HEK293T (cell line): ENCODE measurements at regions not wholly inside any gene's neighbourhood (a gene's known extent, or its start where the extent isn't known, plus 50 kb on each side); places are given as distances from the start of the nearest gene placed in this dataset.

Experiments
- CTCF ChIA-PET: fragments of 350-600 bp; formaldehyde crosslinking; extraction: SDS; loops from one replicate; lab custom pipeline; 2021; ENCODE audit warnings: antibody characterized with exemption, inconsistent platforms; lab: Yijun Ruan, JAX
- POLR2A ChIA-PET: fragments of 350-600 bp; formaldehyde crosslinking; extraction: SDS; loops from one replicate; lab custom pipeline; 2020; ENCODE audit warnings: antibody characterized with exemption, inconsistent platforms; lab: Yijun Ruan, JAX
- DNase-seq: peaks from one replicate; pipeline ENCODE4 v3.0.0; 2012; ENCODE audit warnings: mixed read lengths; ENCODE audit errors: extremely low spot score
- ARNT ChIP-seq: fragments of 450-650 bp; IDR thresholded peaks from 2 replicates; pipeline ENCODE4 v1.6.1; 2017; ENCODE audit warnings: mild to moderate bottlenecking
- BHLHE40 ChIP-seq: fragments of 450-650 bp; IDR thresholded peaks from 2 replicates; pipeline ENCODE4 v1.6.1; 2016; ENCODE audit warnings: mild to moderate bottlenecking, moderate library complexity, borderline replicate concordance
- CTBP1 ChIP-seq: fragments of 450-650 bp; IDR thresholded peaks from 2 replicates; pipeline ENCODE4 v1.6.1; 2016; ENCODE audit warnings: borderline replicate concordance
- ELF4 ChIP-seq: fragments of 450-650 bp; IDR thresholded peaks from 2 replicates; pipeline ENCODE4 v1.6.1; 2017; ENCODE audit warnings: antibody characterized with exemption
- FOXA1 ChIP-seq: fragments of 450-650 bp; IDR thresholded peaks from 2 replicates; pipeline ENCODE4 v1.6.1; 2016; ENCODE audit warnings: mild to moderate bottlenecking
- FOXK2 ChIP-seq: fragments of 450-650 bp; IDR thresholded peaks from 2 replicates; pipeline ENCODE4 v1.6.1; 2016; ENCODE audit warnings: mild to moderate bottlenecking
- FOXM1 ChIP-seq: fragments of 450-650 bp; IDR thresholded peaks from 2 replicates; pipeline ENCODE4 v1.6.1; 2017; ENCODE audit warnings: mild to moderate bottlenecking, borderline replicate concordance
- HDGF ChIP-seq: fragments of 450-650 bp; IDR thresholded peaks from 2 replicates; pipeline ENCODE4 v1.6.1; 2017; ENCODE audit warnings: antibody characterized with exemption, borderline replicate concordance
- L3MBTL2 ChIP-seq: fragments of 450-650 bp; conservative IDR thresholded peaks from 2 replicates; pipeline ENCODE4 v1.6.1; 2016; ENCODE audit warnings: mild to moderate bottlenecking
- LEF1 ChIP-seq: fragments of 450-650 bp; IDR thresholded peaks from 2 replicates; pipeline ENCODE4 v1.6.1; 2017; ENCODE audit warnings: mild to moderate bottlenecking, borderline replicate concordance
- NFRKB ChIP-seq: fragments of 450-650 bp; IDR thresholded peaks from 2 replicates; pipeline ENCODE4 v1.6.1; 2016; ENCODE audit warnings: mild to moderate bottlenecking, moderate library complexity
- PKNOX1 ChIP-seq: fragments of 450-650 bp; IDR thresholded peaks from 2 replicates; pipeline ENCODE4 v1.6.1; 2016
- SP1 ChIP-seq: fragments of 450-650 bp; IDR thresholded peaks from 2 replicates; pipeline ENCODE4 v1.6.1; 2017
- SUZ12 ChIP-seq: fragments of 450-650 bp; IDR thresholded peaks from 2 replicates; pipeline ENCODE4 v1.6.1; 2016; ENCODE audit warnings: mild to moderate bottlenecking
- TARDBP ChIP-seq: fragments of 450-650 bp; IDR thresholded peaks from 2 replicates; pipeline ENCODE4 v1.6.1; 2016
- ZNF384 ChIP-seq: fragments of 450-650 bp; IDR thresholded peaks from 2 replicates; pipeline ENCODE4 v1.6.1; 2016

GRCh38 chr1:59063501-59063900 is 233.4 kb upstream of the FGGY start:
- CTCF ChIA-PET: no interaction called here
- TF ChIP-seq SUZ12: no peak
- TF ChIP-seq FOXM1: no peak
- no peak for TF ChIP-seq ZNF384
- no peak for TF ChIP-seq HDGF
- no peak for DNase-seq
- POLR2A ChIA-PET: interaction anchor here (0.8 kb wide), 1 partner anchor 280 kb away, joined by 4 read pairs; the partner anchor contains the start of gene JUN

- ChIA-PET CTCF (no interaction called here), POLR2A (interaction anchor here (0.8 kb wide), 1 partner anchor 10 kb away, joined by 3 read pairs; no protein-coding TSS in a partner anchor)
- TF ChIP-seq TARDBP (no peak), LEF1 (no peak), ARNT (no peak), ZNF384 (no peak), HDGF (no peak), ELF4 (no peak), FOXM1 (no peak), FOXK2 (no peak), CTBP1 (no peak), FOXA1 (no peak), BHLHE40 (no peak), L3MBTL2 (no peak), PKNOX1 (no peak), NFRKB (no peak), SUZ12 (no peak), SP1 (no peak)
- no peak for DNase-seq
These were observed 232.3 kb upstream of the FGGY start for GRCh38 chr1:59064592-59064991.

- ChIA-PET POLR2A (no interaction called here), CTCF (no interaction called here)
- no peak for DNase-seq
- TF ChIP-seq HDGF: no peak
- TF ChIP-seq SP1: no peak
- TF ChIP-seq BHLHE40: no peak
- no peak for TF ChIP-seq CTBP1
These were observed 230.7 kb upstream of the FGGY start for GRCh38 chr1:59066236-59066635.

GRCh38 chr1:59070610-59071009 is 226.3 kb upstream of the FGGY start:
- TF ChIP-seq TARDBP: no peak
- TF ChIP-seq HDGF: no peak
- no peak for TF ChIP-seq BHLHE40
- no peak for TF ChIP-seq ZNF384
- TF ChIP-seq FOXM1: no peak
- TF ChIP-seq ARNT: no peak
- TF ChIP-seq FOXA1: no peak
- no peak for TF ChIP-seq CTBP1
- TF ChIP-seq ELF4: no peak
- TF ChIP-seq NFRKB: no peak
- TF ChIP-seq SP1: no peak
- no peak for TF ChIP-seq LEF1
- ChIA-PET CTCF (no interaction called here), POLR2A (interaction anchor here (0.8 kb wide), 1 partner anchor 287 kb away, joined by 4 read pairs; the partner anchor contains the start of gene JUN)
- no peak for DNase-seq

- DNase-seq: no peak
- POLR2A ChIA-PET: interaction anchor here (0.8 kb wide), 1 partner anchor 288 kb away, joined by 4 read pairs; the partner anchor contains the start of gene JUN
- TF ChIP-seq FOXK2 (no peak), CTBP1 (no peak), SUZ12 (no peak), TARDBP (no peak), SP1 (no peak), L3MBTL2 (no peak)
- CTCF ChIA-PET: no interaction called here
These were observed 225.6 kb upstream of the FGGY start for GRCh38 chr1:59071289-59071688.

- ChIA-PET CTCF (no interaction called here), POLR2A (no interaction called here)
- TF ChIP-seq ZNF384 (no peak), BHLHE40 (no peak), PKNOX1 (no peak), ELF4 (no peak), SP1 (no peak), NFRKB (no peak), LEF1 (no peak), ARNT (no peak), TARDBP (no peak), CTBP1 (no peak), HDGF (no peak), FOXK2 (no peak), SUZ12 (no peak), L3MBTL2 (no peak), FOXM1 (no peak), FOXA1 (no peak)
- no peak for DNase-seq
These were observed 224.9 kb upstream of the FGGY start for GRCh38 chr1:59071876-59072582.

- DNase-seq: no peak
- POLR2A ChIA-PET: no interaction called here
- no peak for TF ChIP-seq LEF1
- TF ChIP-seq ELF4: no peak
- TF ChIP-seq BHLHE40: no peak
- TF ChIP-seq FOXA1: no peak
- no peak for TF ChIP-seq SUZ12
- no peak for TF ChIP-seq NFRKB
- TF ChIP-seq L3MBTL2: no peak
- no peak for TF ChIP-seq ARNT
- no peak for TF ChIP-seq SP1
- no peak for TF ChIP-seq ZNF384
- TF ChIP-seq HDGF: no peak
- no peak for TF ChIP-seq PKNOX1
- TF ChIP-seq FOXK2: no peak
- TF ChIP-seq CTBP1: no peak
- TF ChIP-seq TARDBP: no peak
- TF ChIP-seq FOXM1: no peak
- CTCF ChIA-PET: no interaction called here
These were observed 224.3 kb upstream of the FGGY start for GRCh38 chr1:59072583-59072947.
